NCI-H2196 (cell line): ENCODE measurements at regions not wholly inside any gene's neighbourhood (a gene's known extent, or its start where the extent isn't known, plus 50 kb on each side); places are given as distances from the start of the nearest gene placed in this dataset.
"Not testable (repeated sequence)": the region's sequence is repeated elsewhere in the genome, so short reads cannot be mapped to it uniquely, and the experiment has no call there.

Experiments
- DNase-seq: peaks from one replicate; lab custom pipeline; 2025; ENCODE audit not compliant: unreplicated experiment; lab: John Stamatoyannopoulos, UW

- no peak for DNase-seq
Observed at GRCh38 chr10:45518741-45519140, 144.7 kb downstream of the ALOX5 start.

- no peak for DNase-seq
Observed at GRCh38 chr10:45515630-45516029, 141.6 kb downstream of the ALOX5 start.

GRCh38 chr10:45514291-45515270, 140.6 kb downstream of the ALOX5 start:
- peak; percentile 1 for DNase-seq

GRCh38 chr10:45513551-45513950, 139.5 kb downstream of the ALOX5 start:
- DNase-seq, result no peak

- DNase-seq, result not testable (repeated sequence)
Observed at GRCh38 chr10:45511926-45512325, 137.9 kb downstream of the ALOX5 start.

- DNase-seq, result no peak
Observed at GRCh38 chr10:45509491-45509890, 135.5 kb downstream of the ALOX5 start.

- DNase-seq, result no peak
Observed at GRCh38 chr10:45505311-45505710, 131.3 kb downstream of the ALOX5 start.

GRCh38 chr10:45502458-45502857, 128.4 kb downstream of the ALOX5 start:
- DNase-seq, result no peak

- DNase-seq, result no peak
Observed at GRCh38 chr10:45501791-45502190, 127.8 kb downstream of the ALOX5 start.

GRCh38 chr10:45500798-45501197, 126.8 kb downstream of the ALOX5 start:
- no peak for DNase-seq

- no peak for DNase-seq
Observed at GRCh38 chr10:45500304-45500703, 126.3 kb downstream of the ALOX5 start.

GRCh38 chr10:45495438-45496152, 121.6 kb downstream of the ALOX5 start:
- no peak for DNase-seq
